H1 (cell line): ENCODE measurements at regions not wholly inside any gene's neighbourhood (a gene's known extent, or its start where the extent isn't known, plus 50 kb on each side); places are given as distances from the start of the nearest gene placed in this dataset.

Experiments used
- CTCF ChIA-PET: fragments of 300-600 bp; sonication (Branson Sonifier 250); formaldehyde crosslinking; loops from one replicate; lab custom pipeline; 2021; ENCODE audit not compliant: partially characterized antibody; lab: Charles Lee
- POLR2A ChIA-PET: fragments of 300-600 bp; sonication (Branson Sonifier 250); formaldehyde crosslinking; loops from one replicate; lab custom pipeline; 2021; ENCODE audit warnings: inconsistent platforms; ENCODE audit not compliant: partially characterized antibody; lab: Charles Lee
- DNase-seq, 2 experiments: peaks; one replicate each; pipeline versions ENCODE4 v3.0.0 to v3.0.0-alpha.2; 2010 to 2022; ENCODE audit warnings: low spot score in 2 of 2, low read depth in 1 of 2, mixed read lengths in 1 of 2
- FAIRE-seq: peaks from 2 replicates; lab custom pipeline; 2011; peaks lifted over from hg19 to GRCh38; lab: Jason Lieb, UNC
- H2AFZ ChIP-seq: 2 replicates; pipeline ENCODE4 v1.8.1; 2012; ENCODE audit warnings: low read length, inconsistent platforms
- H2AK5ac ChIP-seq: 2 replicates; pipeline ENCODE4 v1.6.1; 2013; ENCODE audit warnings: low read depth, low read length
- H2BK120ac ChIP-seq: replicated peaks from 2 replicates; pipeline ENCODE3; 2013; ENCODE audit warnings: low read depth, low read length, inconsistent platforms
- H2BK12ac ChIP-seq: 2 replicates; pipeline ENCODE4 v1.6.1; 2013; ENCODE audit warnings: low read depth, low read length
- H2BK15ac ChIP-seq: 2 replicates; pipeline ENCODE4 v1.6.1; 2013; ENCODE audit warnings: low read length
- H2BK20ac ChIP-seq: 2 replicates; pipeline ENCODE4 v1.6.1; 2013; ENCODE audit warnings: low read length
- H2BK5ac ChIP-seq: 2 replicates; pipeline ENCODE4 v1.6.1; 2013; ENCODE audit warnings: low read depth, low read length
- H3K14ac ChIP-seq: 2 replicates; pipeline ENCODE4 v1.6.1; 2013; ENCODE audit warnings: inconsistent platforms; ENCODE audit not compliant: insufficient read length
- H3K18ac ChIP-seq: 2 replicates; pipeline ENCODE4 v1.6.1; 2013; ENCODE audit warnings: low read length; ENCODE audit errors: extremely low read depth
- H3K23ac ChIP-seq: 2 replicates; pipeline ENCODE4 v1.6.1; 2013; ENCODE audit warnings: inconsistent platforms; ENCODE audit not compliant: insufficient read length
- H3K23me2 ChIP-seq: 2 replicates; pipeline ENCODE4 v1.6.1; 2013; ENCODE audit warnings: low read depth, low read length
- H3K27ac ChIP-seq: 2 replicates; pipeline ENCODE4 v1.6.1; 2011; ENCODE audit warnings: low read depth, low read length, inconsistent platforms
- H3K27me3 ChIP-seq, 4 experiments: replicated peaks in 1 of 4; 1 replicate in 1 of 4; 2 replicates in 3 of 4; pipeline versions ENCODE4 v1.6.1 to v1.8.1; 2011 to 2013; ENCODE audit warnings: low read length in 3 of 4, mild to moderate bottlenecking in 3 of 4, inconsistent platforms in 2 of 4, mixed read lengths in 2 of 4, moderate library complexity in 1 of 4; ENCODE audit not compliant: control insufficient read depth in 3 of 4, insufficient read depth in 3 of 4; ENCODE audit errors: extremely low read depth in 1 of 4
- H3K36me3 ChIP-seq, 4 experiments: 2 replicates each; pipeline versions ENCODE4 v1.6.1 to v1.8.1; 2011 to 2013; ENCODE audit warnings: mild to moderate bottlenecking in 4 of 4, low read length in 3 of 4, moderate library complexity in 2 of 4, control low read depth in 1 of 4, inconsistent platforms in 1 of 4; ENCODE audit not compliant: insufficient read depth in 4 of 4, control insufficient read depth in 2 of 4
- H3K4ac ChIP-seq: replicated peaks from 2 replicates; pipeline ENCODE3; 2013; ENCODE audit warnings: low read length, low read depth, mixed read lengths, inconsistent platforms; ENCODE audit not compliant: insufficient read length
- H3K4me1 ChIP-seq, 4 experiments: replicated peaks in 1 of 4; 1 replicate in 1 of 4; 2 replicates in 3 of 4; pipeline versions ENCODE4 v1.6.1 to v1.8.1; 2011 to 2013; ENCODE audit warnings: low read length in 3 of 4, inconsistent platforms in 2 of 4, mixed read lengths in 1 of 4; ENCODE audit not compliant: insufficient read depth in 4 of 4, control insufficient read depth in 3 of 4
- H3K4me2 ChIP-seq, 2 experiments: 2 replicates each; pipeline versions ENCODE4 v1.6.1 to v1.8.1; 2011 to 2013; ENCODE audit warnings: low read depth in 2 of 2, low read length in 2 of 2, control low read depth in 1 of 2, inconsistent platforms in 1 of 2, mild to moderate bottlenecking in 1 of 2; ENCODE audit not compliant: insufficient read depth in 1 of 2
- H3K4me3 ChIP-seq, 4 experiments: fragments of 200-600, 300-600 bp in 1 of 4; sonication (generic), shearing (Covaris generic), sonication (Bioruptor Twin) in 1 of 4; 2 replicates each; pipeline versions ENCODE4 v1.5.1 to v1.8.1; 2011 to 2016; ENCODE audit warnings: low read length in 4 of 4, low read depth in 3 of 4, control low read depth in 2 of 4, inconsistent platforms in 2 of 4, mild to moderate bottlenecking in 2 of 4, mixed read lengths in 1 of 4, moderate library complexity in 1 of 4; ENCODE audit not compliant: insufficient read depth in 2 of 4; ENCODE audit errors: extremely low read depth in 1 of 4
- H3K56ac ChIP-seq: replicated peaks from 2 replicates; pipeline ENCODE3; 2013; ENCODE audit warnings: low read depth, mild to moderate bottlenecking, mixed read lengths, low read length, inconsistent platforms; ENCODE audit not compliant: insufficient read length
- H3K79me1 ChIP-seq: 2 replicates; pipeline ENCODE4 v1.6.1; 2013; ENCODE audit warnings: low read depth, low read length, control low read depth
- H3K79me2 ChIP-seq, 2 experiments: 2 replicates each; pipeline versions ENCODE4 v1.6.1 to v1.8.1; 2012 to 2013; ENCODE audit warnings: low read length in 2 of 2, mild to moderate bottlenecking in 2 of 2, inconsistent platforms in 1 of 2; ENCODE audit not compliant: insufficient read depth in 2 of 2, control insufficient read depth in 1 of 2
- H3K9ac ChIP-seq, 4 experiments: replicated peaks in 1 of 4; 1 replicate in 1 of 4; 2 replicates in 3 of 4; pipeline versions ENCODE4 v1.6.1 to v1.8.1; 2011 to 2013; ENCODE audit warnings: low read depth in 3 of 4, low read length in 3 of 4, control low read depth in 2 of 4, mild to moderate bottlenecking in 2 of 4, moderate library complexity in 2 of 4, inconsistent platforms in 1 of 4; ENCODE audit errors: extremely low read depth in 1 of 4
- H3K9me3 ChIP-seq, 2 experiments: 2 replicates each; pipeline versions ENCODE4 v1.6.1 to v1.8.1; 2012 to 2013; ENCODE audit warnings: mild to moderate bottlenecking in 2 of 2, moderate library complexity in 2 of 2, control low read depth in 1 of 2, inconsistent platforms in 1 of 2, low read depth in 1 of 2, low read length in 1 of 2, mixed read lengths in 1 of 2; ENCODE audit not compliant: insufficient read depth in 2 of 2
- H4K20me1 ChIP-seq, 2 experiments: replicated peaks in 1 of 2; 2 replicates each; pipeline versions ENCODE3 to v1.8.1; 2011 to 2013; ENCODE audit warnings: inconsistent platforms in 2 of 2, low read length in 2 of 2, mild to moderate bottlenecking in 1 of 2; ENCODE audit not compliant: insufficient read depth in 2 of 2, control insufficient read depth in 1 of 2
- H4K5ac ChIP-seq: 2 replicates; pipeline ENCODE4 v1.6.1; 2013; ENCODE audit warnings: low read length, low read depth, mixed read lengths, inconsistent platforms; ENCODE audit not compliant: insufficient read length
- H4K8ac ChIP-seq: 2 replicates; pipeline ENCODE4 v1.8.0; 2013; ENCODE audit warnings: mild to moderate bottlenecking, moderate library complexity, low read length, inconsistent platforms; ENCODE audit not compliant: insufficient read depth; ENCODE audit errors: extremely low read depth
- H4K91ac ChIP-seq: replicated peaks from 2 replicates; pipeline ENCODE3; 2013; ENCODE audit warnings: low read length, mixed read lengths, inconsistent platforms; ENCODE audit not compliant: insufficient read length
- CHD1 ChIP-seq: IDR thresholded peaks from 2 replicates; pipeline ENCODE4 v1.6.1; 2012; ENCODE audit warnings: low read depth, low read length, improper control_type of control experiment
- POU5F1 ChIP-seq: IDR thresholded peaks from 2 replicates; pipeline ENCODE4 v1.6.1; 2011; ENCODE audit warnings: low read depth, mild to moderate bottlenecking, low read length, moderate library complexity
- SP4 ChIP-seq: IDR thresholded peaks from 2 replicates; pipeline ENCODE4 v1.6.1; 2012; ENCODE audit warnings: low read length, inconsistent platforms
- TAF7 ChIP-seq: optimal IDR thresholded peaks from 2 replicates; pipeline ENCODE3; 2011; ENCODE audit warnings: low read depth, mild to moderate bottlenecking, inconsistent platforms, low read length, moderate library complexity, borderline replicate concordance
- TEAD4 ChIP-seq: IDR thresholded peaks from 2 replicates; pipeline ENCODE4 v1.6.1; 2012; ENCODE audit warnings: low read depth, low read length, inconsistent platforms, mixed read lengths
- USF2 ChIP-seq: IDR thresholded peaks from 2 replicates; pipeline ENCODE4 v1.6.1; 2011; ENCODE audit warnings: low read length, improper control_type of control experiment
- WGBS, 2 experiments: shearing (Covaris generic) in 1 of 2; methylation state at CpG; one replicate each; pipeline versions ENCODE4 v1.1.6 to v1.1.7; 2013 to 2015; ENCODE audit warnings: low lambda C conversion rate in 2 of 2, mixed read lengths in 2 of 2, inconsistent platforms in 1 of 2, low coverage in 1 of 2, missing lambda C conversion rate in 1 of 2; ENCODE audit not compliant: insufficient replicate concordance in 2 of 2, insufficient coverage in 1 of 2, insufficient read length in 1 of 2; ENCODE audit errors: extremely low coverage in 1 of 2, missing lambda C conversion rate in 1 of 2; 5-methylcytosine and 5-hydroxymethylcytosine counted together

GRCh38 chr1:191698246-191698645 is 460.0 kb upstream of the RGS18 start:
- Histone ChIP-seq H4K20me1 (no peaks in the 10 kb centered on the region), H3K23ac (no peak overlapping the region), H3K14ac (no peak overlapping the region), H2AK5ac (no peak overlapping the region), H3K4me1 (no peaks in the 10 kb centered on the region), H3K27ac (no peak overlapping the region), H4K91ac (no peak overlapping the region), H2BK12ac (no peak overlapping the region), H2BK15ac (no peak overlapping the region), H3K9me3 (peaks cover 4 to 6% of the 10 kb centered on the region in 2 experiments; a peak in 1 of 4 replicates), H3K27me3 (no peaks in the 10 kb centered on the region), H3K4me3 (no peak overlapping the region), H2BK20ac (no peak overlapping the region), H3K36me3 (no peaks in the 10 kb centered on the region), H3K79me2 (no peaks in the 10 kb centered on the region), H3K23me2 (no peaks in the 10 kb centered on the region), H3K4ac (no peak overlapping the region), H3K9ac (no peak overlapping the region), H3K79me1 (no peaks in the 10 kb centered on the region), H4K5ac (no peak overlapping the region), H3K4me2 (no peak overlapping the region), H2AFZ (no peak overlapping the region), H2BK5ac (no peak overlapping the region), H4K8ac (no peak overlapping the region), H2BK120ac (no peak overlapping the region), H3K56ac (no peak overlapping the region), H3K18ac (no peak overlapping the region)
- WGBS, 2 experiments: 83% methylated on average over 1 of the region's 1 CpG; no CpG with 5 or more reads in 1 of the 2 experiments
- DNase-seq (no peak), FAIRE-seq (no peak)
- POLR2A ChIA-PET: no interaction called here
- no peak for TF ChIP-seq TAF7
- TF ChIP-seq CHD1: no peak
- TF ChIP-seq USF2: no peak
- TF ChIP-seq TEAD4: no peak
- no peak for TF ChIP-seq SP4
- TF ChIP-seq POU5F1: no peak
- CTCF ChIA-PET: no interaction called here
